HEK293T (cell line): ENCODE measurements at regions not wholly inside any gene's neighbourhood (a gene's known extent, or its start where the extent isn't known, plus 50 kb on each side); places are given as distances from the start of the nearest gene placed in this dataset.

Experiments used
- CTCF ChIA-PET: fragments of 350-600 bp; formaldehyde crosslinking; extraction: SDS; loops from one replicate; lab custom pipeline; 2021; ENCODE audit warnings: antibody characterized with exemption, inconsistent platforms; lab: Yijun Ruan, JAX
- POLR2A ChIA-PET: fragments of 350-600 bp; formaldehyde crosslinking; extraction: SDS; loops from one replicate; lab custom pipeline; 2020; ENCODE audit warnings: antibody characterized with exemption, inconsistent platforms; lab: Yijun Ruan, JAX
- DNase-seq: peaks from one replicate; pipeline ENCODE4 v3.0.0; 2012; ENCODE audit warnings: mixed read lengths; ENCODE audit errors: extremely low spot score
- ARNT ChIP-seq: fragments of 450-650 bp; IDR thresholded peaks from 2 replicates; pipeline ENCODE4 v1.6.1; 2017; ENCODE audit warnings: mild to moderate bottlenecking
- BHLHE40 ChIP-seq: fragments of 450-650 bp; IDR thresholded peaks from 2 replicates; pipeline ENCODE4 v1.6.1; 2016; ENCODE audit warnings: mild to moderate bottlenecking, moderate library complexity, borderline replicate concordance
- CTBP1 ChIP-seq: fragments of 450-650 bp; IDR thresholded peaks from 2 replicates; pipeline ENCODE4 v1.6.1; 2016; ENCODE audit warnings: borderline replicate concordance
- ELF4 ChIP-seq: fragments of 450-650 bp; IDR thresholded peaks from 2 replicates; pipeline ENCODE4 v1.6.1; 2017; ENCODE audit warnings: antibody characterized with exemption
- FOXA1 ChIP-seq: fragments of 450-650 bp; IDR thresholded peaks from 2 replicates; pipeline ENCODE4 v1.6.1; 2016; ENCODE audit warnings: mild to moderate bottlenecking
- FOXK2 ChIP-seq: fragments of 450-650 bp; IDR thresholded peaks from 2 replicates; pipeline ENCODE4 v1.6.1; 2016; ENCODE audit warnings: mild to moderate bottlenecking
- FOXM1 ChIP-seq: fragments of 450-650 bp; IDR thresholded peaks from 2 replicates; pipeline ENCODE4 v1.6.1; 2017; ENCODE audit warnings: mild to moderate bottlenecking, borderline replicate concordance
- HDGF ChIP-seq: fragments of 450-650 bp; IDR thresholded peaks from 2 replicates; pipeline ENCODE4 v1.6.1; 2017; ENCODE audit warnings: antibody characterized with exemption, borderline replicate concordance
- L3MBTL2 ChIP-seq: fragments of 450-650 bp; conservative IDR thresholded peaks from 2 replicates; pipeline ENCODE4 v1.6.1; 2016; ENCODE audit warnings: mild to moderate bottlenecking
- LEF1 ChIP-seq: fragments of 450-650 bp; IDR thresholded peaks from 2 replicates; pipeline ENCODE4 v1.6.1; 2017; ENCODE audit warnings: mild to moderate bottlenecking, borderline replicate concordance
- NFRKB ChIP-seq: fragments of 450-650 bp; IDR thresholded peaks from 2 replicates; pipeline ENCODE4 v1.6.1; 2016; ENCODE audit warnings: mild to moderate bottlenecking, moderate library complexity
- PKNOX1 ChIP-seq: fragments of 450-650 bp; IDR thresholded peaks from 2 replicates; pipeline ENCODE4 v1.6.1; 2016
- SP1 ChIP-seq: fragments of 450-650 bp; IDR thresholded peaks from 2 replicates; pipeline ENCODE4 v1.6.1; 2017
- SUZ12 ChIP-seq: fragments of 450-650 bp; IDR thresholded peaks from 2 replicates; pipeline ENCODE4 v1.6.1; 2016; ENCODE audit warnings: mild to moderate bottlenecking
- TARDBP ChIP-seq: fragments of 450-650 bp; IDR thresholded peaks from 2 replicates; pipeline ENCODE4 v1.6.1; 2016
- ZNF384 ChIP-seq: fragments of 450-650 bp; IDR thresholded peaks from 2 replicates; pipeline ENCODE4 v1.6.1; 2016

- TF ChIP-seq FOXA1: no peak
- no peak for TF ChIP-seq L3MBTL2
- no peak for TF ChIP-seq FOXK2
- TF ChIP-seq SP1: no peak
- no peak for TF ChIP-seq HDGF
- TF ChIP-seq SUZ12: no peak
- no peak for TF ChIP-seq NFRKB
- TF ChIP-seq ELF4: no peak
- TF ChIP-seq PKNOX1: no peak
- no peak for TF ChIP-seq ZNF384
- no peak for TF ChIP-seq FOXM1
- TF ChIP-seq BHLHE40: no peak
- ChIA-PET POLR2A (interaction anchor here (0.7 to 2.1 kb wide), 2 partner anchors 97 to 354 kb away, joined by 4 to 7 read pairs; partner anchors contain the start of gene JADE1), CTCF (interaction anchor here (0.5 to 0.9 kb wide), 2 partner anchors 76 to 222 kb away, joined by 3 read pairs; no protein-coding TSS in a partner anchor)
- no peak for DNase-seq
Observed at GRCh38 chr4:128455480-128455879, 167.9 kb upstream of the PGRMC2 start.

DNA sequence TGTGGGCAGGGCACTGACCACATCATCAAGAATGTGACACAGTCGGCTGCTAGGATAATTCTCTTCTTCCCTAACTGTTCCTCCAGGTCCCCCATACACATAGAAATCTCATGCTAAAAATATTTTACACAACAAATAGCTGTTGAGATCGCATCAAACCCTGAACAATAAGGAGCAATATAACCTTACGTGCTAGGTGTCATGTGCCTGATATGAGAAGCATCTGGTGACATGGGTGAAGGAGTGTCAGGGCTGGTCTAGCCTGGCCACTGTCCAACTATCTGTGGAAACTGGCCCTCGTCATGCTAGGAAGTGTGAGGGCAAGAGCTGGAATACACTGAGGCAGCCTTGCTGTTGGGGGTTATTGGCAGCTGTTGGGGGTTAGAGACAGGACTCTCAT lies 167.3 kb upstream of the PGRMC2 start:
- ChIA-PET CTCF (interaction anchor here (0.5 to 2.4 kb wide), 11 partner anchors 8 to 355 kb away, joined by 3 to 11 read pairs (median 3); partner anchors contain the start of gene JADE1), POLR2A (interaction anchor here (0.7 to 1.3 kb wide), 2 partner anchors 98 to 355 kb away, joined by 4 to 13 read pairs; partner anchors contain the start of gene JADE1)
- no peak for DNase-seq
- no peak for TF ChIP-seq FOXA1
- TF ChIP-seq SUZ12: no peak
- no peak for TF ChIP-seq CTBP1
- no peak for TF ChIP-seq NFRKB
- TF ChIP-seq ARNT: no peak
- TF ChIP-seq PKNOX1: no peak
- TF ChIP-seq BHLHE40: no peak
- no peak for TF ChIP-seq LEF1
- TF ChIP-seq FOXM1: no peak
- TF ChIP-seq L3MBTL2: no peak
- no peak for TF ChIP-seq TARDBP
- TF ChIP-seq ZNF384: no peak
- no peak for TF ChIP-seq ELF4
- no peak for TF ChIP-seq HDGF
- TF ChIP-seq FOXK2: no peak
- TF ChIP-seq SP1: no peak

DNA sequence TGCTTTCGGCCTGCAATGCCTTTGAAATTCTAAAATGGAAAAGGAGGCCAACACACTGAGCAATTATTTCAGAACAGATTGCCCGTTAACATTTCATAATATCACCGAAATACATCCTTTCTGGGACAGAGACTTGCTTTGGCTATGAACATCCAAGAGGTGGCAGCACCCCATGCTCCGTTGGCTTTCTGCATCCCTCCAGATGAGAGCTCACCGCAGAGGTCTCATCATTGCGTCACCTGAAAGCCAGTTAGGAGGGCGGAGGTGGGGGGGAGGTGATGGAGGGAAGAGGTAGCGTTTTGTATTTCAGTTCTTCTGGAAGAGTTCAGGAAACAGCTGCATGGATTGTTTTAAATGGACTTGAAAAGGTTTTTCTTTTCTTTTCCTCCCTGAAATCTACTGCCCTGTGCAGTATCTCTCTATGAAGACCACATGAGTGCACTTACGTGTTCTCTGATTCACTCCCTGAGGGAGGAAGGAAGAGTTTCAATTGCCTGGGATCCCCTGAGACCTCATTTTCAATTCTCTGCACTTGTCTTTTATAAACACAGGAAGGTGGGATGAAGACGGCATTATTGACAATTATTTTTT lies 166.8 kb upstream of the PGRMC2 start:
- TF ChIP-seq BHLHE40 (no peak), ARNT (no peak), CTBP1 (0 out of 2 replicates have a peak, but pooled peaks have one; percentile 30)
- ChIA-PET POLR2A (interaction anchor here (1.3 kb wide), 1 partner anchor 99 kb away, joined by 13 read pairs; no protein-coding TSS in a partner anchor), CTCF (interaction anchor here (0.5 to 2.4 kb wide), 12 partner anchors 8 to 355 kb away, joined by 3 to 11 read pairs (median 3); partner anchors contain the start of gene JADE1)
- peak; percentile 86 for DNase-seq

DNA sequence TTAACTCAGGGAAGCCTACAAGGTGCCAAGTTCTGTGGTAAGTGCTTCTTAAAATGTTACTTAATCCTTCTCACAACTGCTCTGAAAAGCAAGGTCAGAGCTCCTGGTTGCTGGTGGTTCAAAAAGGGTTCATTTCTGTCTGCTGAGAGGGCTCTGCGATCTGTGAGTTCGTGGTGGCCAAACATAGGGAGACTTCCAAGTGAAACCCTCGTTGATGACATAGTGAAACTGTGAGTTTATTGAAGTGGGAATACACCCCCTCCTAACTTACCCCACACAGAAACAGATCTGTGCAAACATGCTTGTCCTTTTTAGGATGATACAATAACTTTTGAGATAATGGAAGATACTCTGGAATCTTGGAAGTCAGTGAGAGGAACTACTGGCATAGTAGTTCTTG lies 164.8 kb upstream of the PGRMC2 start:
- DNase-seq: no peak
- CTCF ChIA-PET: interaction anchor here (0.6 to 2.4 kb wide), 2 partner anchors 10 to 116 kb away, joined by 6 to 11 read pairs; no protein-coding TSS in a partner anchor
- POLR2A ChIA-PET: no interaction called here
- TF ChIP-seq NFRKB (no peak), ELF4 (no peak), LEF1 (no peak), FOXM1 (no peak), ARNT (no peak), TARDBP (no peak), CTBP1 (no peak), SP1 (no peak), FOXK2 (no peak), PKNOX1 (no peak), HDGF (no peak)

DNA sequence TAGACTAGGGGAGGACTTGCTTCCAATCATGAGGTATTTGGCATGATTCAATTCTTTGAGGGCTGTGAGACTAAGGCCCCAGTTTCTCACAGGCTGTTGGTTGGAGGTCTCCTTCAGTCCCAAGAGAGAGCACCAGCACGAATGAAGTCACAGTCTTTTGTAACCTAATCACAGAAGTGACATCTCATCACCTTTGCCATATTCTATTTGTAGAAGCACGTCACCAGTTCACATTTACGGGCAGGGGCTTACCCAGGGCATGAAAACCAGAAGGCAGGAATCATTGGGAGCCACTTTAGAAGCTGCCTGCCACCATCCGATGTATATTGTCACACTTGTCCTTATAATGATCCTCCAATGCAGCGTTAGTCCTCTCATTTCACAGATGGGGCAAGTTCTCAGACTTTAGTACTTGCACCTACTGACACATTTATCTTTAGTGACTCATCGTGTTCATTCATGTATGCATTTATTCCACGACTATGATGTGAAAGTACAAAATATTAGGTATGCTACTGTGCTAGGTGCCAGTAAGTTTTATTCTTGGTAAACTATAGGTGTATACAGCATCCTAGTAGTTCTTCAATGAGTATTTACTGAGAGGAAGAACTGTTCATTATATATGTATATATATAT lies 163.8 kb upstream of the PGRMC2 start:
- POLR2A ChIA-PET: no interaction called here
- CTCF ChIA-PET: no interaction called here
- no peak for TF ChIP-seq BHLHE40
- no peak for TF ChIP-seq FOXM1
- TF ChIP-seq NFRKB: no peak
- no peak for TF ChIP-seq L3MBTL2
- TF ChIP-seq CTBP1: no peak
- TF ChIP-seq TARDBP: no peak
- no peak for TF ChIP-seq FOXA1
- no peak for TF ChIP-seq SP1
- DNase-seq: no peak
